Fibroblast of gingiva (primary cell): ENCODE measurements at regions not wholly inside any gene's neighbourhood (a gene's known extent, or its start where the extent isn't known, plus 50 kb on each side); places are given as distances from the start of the nearest gene placed in this dataset.

Experiments
- DNase-seq: peaks from one replicate; pipeline ENCODE4 v3.0.0-alpha.2; 2011; ENCODE audit warnings: low read depth

DNA sequence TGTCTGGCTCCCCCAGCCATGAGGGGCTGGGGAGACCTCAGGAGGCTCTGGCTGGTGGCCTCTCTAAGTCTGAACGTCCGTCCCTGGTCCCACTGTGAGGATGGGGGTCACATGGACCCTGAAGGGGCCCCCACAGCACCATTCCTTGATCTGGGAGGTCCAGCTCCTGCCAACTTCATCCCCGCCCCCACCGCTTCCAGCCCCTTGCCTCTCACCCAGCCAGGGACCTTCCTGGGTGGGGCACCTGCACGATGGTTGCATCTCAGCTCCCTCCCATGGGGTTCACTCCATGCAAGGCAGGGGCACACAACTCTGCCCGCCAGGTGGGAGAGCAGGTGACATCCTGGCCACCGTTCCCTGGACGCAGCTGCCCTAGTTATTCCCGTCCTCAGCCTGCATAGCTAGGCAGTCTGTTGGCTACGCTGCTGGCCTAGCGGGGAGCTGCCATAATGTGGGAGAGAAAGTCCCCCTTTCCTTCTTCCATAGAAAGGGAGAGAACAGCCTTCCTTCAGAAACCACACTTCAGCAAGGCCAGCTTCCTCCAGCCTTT, 217.9 kb upstream of the RPL38 start:
- DNase-seq, result no peak

DNA sequence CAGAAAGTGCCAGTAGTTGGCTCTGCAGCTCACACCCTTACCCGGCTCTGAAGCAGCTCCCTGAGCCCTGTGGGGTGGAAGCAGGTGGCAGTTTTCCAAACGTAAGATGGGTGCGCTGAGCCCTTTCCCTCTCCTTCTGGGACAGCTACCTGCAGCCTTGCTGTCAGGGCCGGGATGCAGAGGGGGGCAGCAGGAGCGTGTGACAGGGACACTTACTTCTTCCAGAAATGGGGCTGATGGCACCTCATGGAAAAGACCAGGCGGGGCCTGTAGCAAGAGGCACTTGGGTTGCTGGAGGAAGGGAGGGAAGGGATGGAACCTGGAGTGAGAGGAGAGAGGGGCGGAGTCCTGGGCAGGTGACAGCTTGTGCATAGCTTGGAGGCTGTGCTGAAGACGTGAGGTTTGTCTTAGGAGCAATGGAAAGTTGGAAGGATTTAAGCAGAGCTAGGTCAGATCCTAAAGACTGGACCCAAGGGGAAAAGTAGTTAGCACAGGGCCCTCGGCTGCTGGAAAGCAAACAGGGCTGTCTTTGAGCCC, 216.8 kb upstream of the RPL38 start:
- no peak for DNase-seq

DNA sequence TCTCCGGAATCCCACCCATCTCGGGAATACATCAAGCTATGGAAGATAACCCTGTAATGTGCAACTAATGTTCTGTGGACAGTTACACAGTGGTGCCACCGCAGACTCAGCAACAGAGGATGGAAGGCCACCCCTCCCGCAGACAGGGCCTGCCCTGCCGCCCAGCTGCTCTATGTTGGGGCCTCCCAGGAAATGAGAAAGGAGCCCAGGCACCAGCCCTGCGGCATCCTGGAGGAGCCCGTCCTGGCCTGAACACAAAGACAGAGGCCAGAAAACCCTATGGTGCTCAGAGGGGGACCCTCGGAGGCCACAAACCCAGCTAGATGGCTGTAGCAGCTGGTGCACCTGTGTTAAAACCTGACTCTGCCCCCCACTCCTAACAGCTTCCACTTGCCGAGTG, 216.1 kb upstream of the RPL38 start:
- DNase-seq, result no peak

DNA sequence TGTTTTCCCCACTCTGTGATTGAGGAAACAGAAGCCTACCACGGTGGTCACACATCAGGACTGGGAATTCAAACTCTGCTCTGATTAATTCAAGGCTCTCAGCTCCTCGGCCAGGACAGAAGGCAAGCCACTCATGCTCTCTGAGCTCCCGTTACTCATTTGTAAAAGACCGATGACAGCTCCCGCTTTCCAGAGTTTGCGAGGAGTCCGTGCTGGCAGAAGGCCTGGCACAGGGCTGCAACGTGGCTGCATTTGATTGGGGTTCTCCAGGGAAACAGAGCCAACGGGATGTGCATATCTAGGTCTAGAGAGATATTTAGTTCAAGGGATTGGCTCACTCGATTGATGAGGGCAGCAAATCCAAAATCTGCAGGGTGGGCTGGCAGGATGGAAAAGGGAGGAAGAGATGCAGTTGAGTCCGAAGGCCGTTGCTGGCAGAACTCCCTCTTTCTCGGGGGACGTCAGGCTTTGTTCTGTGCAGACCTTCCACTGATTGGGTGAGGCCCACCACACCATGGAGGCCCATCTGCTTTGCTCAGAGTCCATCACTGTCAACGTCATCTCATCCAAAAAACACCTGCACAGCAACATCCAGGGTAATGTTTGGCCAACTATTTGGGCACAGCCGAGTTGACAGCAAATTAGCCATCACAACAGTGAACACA, 215.5 kb upstream of the RPL38 start:
- DNase-seq, result no peak

DNA sequence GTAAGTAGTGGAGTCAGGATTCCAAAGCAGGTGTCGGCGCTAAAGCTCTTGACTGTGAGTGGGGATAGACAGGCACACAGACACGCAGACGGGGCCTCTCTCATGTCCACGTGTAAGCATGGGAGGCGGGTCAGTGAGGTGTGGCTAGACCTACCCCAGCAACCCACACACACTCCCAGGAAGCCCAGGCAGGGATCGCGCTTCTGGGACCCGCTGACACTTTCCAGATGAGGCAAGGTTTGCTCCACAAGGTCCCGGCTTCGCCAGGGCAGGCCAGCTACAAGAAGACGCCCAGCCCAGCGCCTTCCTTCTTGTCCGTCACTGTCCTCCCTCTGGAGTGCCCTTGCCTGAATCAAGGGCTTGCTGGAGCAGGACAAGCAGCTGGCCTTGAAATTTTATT, 213.8 kb upstream of the RPL38 start:
- no peak for DNase-seq

DNA sequence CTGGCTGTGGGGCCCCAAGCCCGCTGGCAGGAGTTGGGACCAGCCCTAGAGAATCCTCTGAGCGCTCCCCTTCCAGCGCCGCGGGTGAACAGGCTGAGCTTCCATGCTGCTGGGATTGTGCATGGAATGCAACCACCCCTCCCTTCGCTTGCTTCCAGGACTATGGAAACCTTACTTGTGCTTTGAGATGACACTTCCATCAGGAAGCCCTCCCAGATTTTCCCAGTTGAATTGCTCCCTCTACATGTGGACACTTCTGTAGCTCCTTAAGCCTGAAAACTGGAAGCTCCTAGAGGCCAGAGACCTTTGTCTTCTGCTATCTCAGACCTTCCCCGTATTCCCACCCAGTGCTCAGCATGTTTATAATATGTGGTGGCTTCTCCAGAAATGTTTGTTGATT, 213.2 kb upstream of the RPL38 start:
- DNase-seq, result no peak

DNA sequence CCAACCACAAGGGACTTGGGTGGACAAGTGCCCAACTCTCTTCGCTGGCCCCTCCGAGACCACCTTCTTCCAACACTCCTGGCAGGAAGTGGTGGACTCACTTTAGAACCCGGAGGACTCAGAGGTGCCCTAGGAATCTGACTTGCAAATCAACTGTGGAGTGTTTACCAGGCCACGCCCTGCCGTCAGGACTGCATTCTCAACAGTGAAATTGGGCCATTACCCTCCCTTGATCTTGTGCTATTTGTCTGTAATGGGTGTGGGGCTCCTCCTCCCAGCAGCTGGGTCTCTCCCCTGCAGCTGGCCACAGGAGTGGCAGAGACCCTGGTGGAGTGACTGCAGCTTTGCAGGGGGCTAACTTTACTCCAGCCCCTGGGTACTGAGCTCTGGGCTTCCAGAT, 212.2 kb upstream of the RPL38 start:
- no peak for DNase-seq

DNA sequence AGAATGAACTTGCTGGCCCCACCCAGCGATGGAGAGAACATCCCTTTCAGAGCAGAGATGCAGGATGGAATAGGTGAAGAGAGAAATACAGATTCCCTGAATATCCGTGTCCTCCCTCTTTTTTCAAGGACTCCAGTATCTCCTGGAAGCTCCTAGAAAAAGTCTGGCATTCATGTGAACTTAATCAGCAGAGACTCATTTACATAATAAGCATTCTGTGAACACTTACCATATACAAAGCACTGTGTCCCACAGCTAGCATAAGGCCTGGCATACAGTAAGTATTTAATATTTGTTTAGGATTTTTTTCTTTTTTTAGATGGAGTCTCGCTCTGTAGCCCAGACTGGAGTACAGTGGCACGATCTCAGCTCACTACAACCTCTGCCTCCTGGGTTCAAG, 208.5 kb upstream of the RPL38 start:
- no peak for DNase-seq

DNA sequence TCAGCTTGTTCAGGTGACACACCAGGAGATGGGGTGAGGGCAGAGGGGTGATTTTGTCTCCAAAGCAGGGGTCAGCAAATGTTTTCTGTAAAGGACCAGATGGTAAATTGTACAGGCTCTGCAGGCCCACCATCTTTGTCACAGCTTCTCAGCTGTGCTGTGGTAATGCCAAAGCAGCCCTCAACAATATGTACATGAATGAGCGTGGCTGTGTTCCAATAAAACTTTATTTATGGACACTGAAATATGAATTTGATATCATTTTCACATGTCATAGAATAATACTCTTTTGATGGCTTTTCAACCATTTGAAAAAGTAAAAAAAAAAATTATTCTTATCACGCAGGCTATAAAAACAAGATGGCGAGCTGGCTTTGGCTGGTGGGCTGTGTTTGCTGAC, 206.4 kb upstream of the RPL38 start:
- no peak for DNase-seq

DNA sequence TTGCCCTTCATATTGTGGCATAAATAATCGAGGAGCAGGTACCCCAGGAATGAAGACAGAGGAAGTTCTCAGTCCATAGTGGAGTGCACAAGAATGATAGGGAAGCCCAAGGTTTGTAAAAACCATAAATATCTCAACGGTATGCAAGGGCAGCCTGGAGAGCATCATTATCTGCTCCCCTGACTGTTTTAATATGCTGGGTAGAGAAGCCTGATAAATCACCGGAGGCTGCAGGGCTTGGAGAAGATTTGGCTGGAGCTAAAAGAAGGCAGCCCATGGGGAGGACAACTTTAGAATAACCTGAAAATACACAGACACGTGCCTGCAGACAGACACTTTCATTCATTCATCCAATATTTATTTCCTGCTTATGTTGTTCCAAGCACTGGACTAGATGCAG, 205.2 kb upstream of the RPL38 start:
- DNase-seq, result no peak

DNA sequence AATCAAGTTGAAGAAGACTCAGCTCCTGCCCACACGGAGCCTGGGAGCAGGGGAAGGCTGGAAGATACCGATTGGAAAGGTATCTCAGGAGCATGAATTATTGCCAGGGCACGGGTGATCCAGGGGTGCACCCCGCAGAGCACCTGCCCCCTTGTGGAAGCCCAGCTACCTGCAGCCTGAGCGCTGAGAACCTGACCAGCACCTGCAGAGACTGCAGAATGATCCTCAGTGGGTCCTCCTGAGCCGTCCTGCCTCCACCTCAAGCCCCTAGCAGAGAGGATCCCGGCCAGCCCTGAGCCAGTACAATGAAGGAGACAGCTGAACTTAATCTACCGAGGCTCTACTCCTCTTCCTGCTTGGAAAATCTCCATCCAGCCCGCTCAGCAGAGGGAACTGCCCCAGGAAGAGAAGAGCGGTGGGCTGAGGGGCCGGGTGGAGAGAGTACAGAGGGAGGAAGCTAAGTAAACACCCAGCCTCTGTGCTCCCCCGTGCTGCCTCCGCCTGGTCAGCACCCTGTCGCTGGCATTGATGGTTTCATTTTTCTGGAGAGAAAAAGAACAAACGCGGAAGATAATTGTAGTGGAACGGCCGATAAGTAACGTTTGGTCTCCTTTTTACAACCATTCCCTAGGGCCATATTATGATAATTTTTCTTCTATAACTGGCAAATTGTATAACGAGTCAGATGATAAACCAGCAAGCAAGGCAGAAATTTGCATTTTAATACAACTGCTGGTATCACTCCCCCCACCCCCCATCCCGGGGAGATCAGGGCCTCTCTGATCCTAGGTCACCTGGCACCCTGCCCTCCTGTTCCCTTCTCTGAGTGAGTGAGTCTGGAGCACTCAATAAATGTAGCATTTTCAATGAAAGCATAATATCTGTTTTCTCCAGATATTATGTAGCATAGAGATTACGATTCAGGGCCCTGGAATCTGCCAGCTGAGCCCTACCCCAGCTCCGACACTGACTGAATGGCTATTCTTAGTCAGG, 204.5 kb upstream of the RPL38 start:
- no peak for DNase-seq

DNA sequence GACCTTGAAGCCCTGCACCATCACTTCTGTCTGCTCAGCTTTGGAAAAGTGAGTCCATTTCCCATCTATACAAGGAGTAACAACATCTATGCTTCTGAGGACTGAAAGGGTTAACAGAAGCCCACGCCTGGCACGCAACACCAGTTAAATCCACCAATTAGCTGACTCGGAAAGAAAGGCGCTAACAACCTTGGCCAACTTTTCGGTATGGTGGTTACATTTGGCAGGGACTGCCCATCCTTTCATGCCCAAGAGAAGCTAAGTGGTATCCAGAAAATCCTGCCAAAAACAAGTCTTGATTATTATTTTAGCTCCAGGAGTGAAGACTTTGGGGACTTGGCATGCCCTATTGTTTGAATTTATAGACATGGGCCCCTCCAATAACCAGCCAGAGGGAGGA, 202.3 kb upstream of the RPL38 start:
- no peak for DNase-seq

DNA sequence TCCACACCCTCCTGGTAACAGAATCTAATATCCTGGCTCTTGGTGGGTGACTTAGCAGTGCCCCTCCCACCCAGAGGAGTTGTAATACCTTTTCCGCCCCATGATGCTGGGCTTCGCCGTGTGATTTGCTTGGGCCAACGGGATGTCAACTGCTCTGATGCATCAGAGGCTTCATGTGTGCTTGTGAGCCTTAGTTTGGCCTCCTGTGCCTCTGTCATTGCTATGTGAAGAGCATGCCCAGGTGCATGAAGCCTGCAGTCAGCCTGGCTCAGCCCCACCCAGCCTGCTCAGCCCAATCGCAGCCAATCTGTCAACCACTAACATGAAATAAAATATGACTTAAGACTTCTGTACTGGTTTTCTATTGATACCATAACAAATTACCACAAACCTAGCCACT, 201.2 kb upstream of the RPL38 start:
- no peak for DNase-seq

DNA sequence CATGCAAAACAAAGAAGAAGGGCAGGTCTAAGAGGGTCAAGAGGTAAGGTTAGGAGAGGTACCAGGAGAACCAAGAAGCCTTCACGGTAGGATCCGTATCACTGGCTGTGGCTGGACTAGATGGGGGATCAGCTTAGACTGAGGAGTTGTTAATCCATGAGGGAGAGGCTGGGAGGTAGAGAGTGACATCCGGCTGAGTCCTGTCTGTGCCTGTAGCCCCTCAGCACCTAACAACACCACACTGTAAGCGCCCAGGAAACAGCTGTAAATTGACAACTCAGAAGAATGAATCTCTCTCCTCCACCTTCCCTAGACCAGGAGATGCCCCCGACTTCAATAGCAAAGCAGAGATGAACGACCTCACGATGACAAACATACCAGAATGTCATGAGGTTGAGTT, 199.4 kb upstream of the RPL38 start:
- DNase-seq, result no peak

DNA sequence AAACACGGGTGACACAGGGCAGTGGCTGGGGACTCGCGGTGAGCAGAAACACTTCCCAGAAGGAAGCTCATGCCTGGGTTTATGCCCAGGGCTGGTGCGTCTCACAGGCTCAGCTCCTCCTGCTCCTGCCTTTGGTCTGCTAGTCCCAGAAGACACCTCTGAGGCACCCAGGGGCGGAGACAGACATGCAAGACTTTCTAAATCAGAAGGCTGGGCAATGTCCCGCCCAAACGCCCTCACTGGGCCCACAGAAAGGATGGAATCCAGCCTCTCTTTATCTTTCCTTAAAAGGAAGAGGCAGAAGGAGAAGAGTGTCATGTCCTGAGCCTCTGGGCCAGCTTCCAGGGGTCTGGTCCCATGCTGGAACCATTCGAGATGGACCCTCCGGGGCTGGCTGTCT, 197.7 kb upstream of the RPL38 start:
- no peak for DNase-seq

DNA sequence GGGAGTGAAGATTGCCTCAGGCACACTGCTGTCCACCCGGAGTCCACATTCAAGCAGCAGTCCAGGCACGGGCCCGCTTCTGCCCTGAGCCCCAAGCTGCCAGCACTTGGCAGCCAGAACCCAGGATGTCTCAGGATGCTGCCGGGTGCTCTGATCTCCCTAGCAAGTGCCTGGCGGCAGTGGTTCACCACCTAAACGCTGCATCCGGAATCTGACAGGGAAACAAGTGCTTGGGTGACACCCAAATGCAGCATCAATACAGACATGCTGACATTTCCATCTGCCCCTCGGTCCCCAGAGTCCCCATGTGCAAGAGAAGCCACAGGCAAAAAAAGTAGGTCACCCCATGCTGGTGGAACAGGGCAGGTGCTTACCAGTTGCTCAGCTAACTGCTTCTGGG, 197.1 kb upstream of the RPL38 start:
- no peak for DNase-seq

DNA sequence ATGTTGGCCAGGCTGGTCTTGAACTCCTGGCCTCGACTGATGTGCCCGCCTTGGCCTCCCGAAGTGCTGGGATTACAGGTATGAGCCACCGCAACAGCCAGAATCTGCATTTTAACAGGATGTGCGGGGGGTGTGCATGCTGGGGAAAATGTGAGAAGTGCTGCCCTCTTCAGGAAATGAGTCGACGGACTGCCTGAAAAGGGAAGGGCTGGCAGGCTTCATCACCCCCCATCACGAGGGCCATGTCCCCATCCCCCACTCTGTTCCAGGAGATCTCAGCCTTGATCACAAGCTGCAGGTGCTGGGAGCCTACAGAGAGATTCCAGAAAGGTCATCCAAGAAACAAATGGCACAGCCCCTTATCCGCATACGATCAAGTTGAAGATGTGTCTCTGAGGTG, 195.3 kb upstream of the RPL38 start:
- no peak for DNase-seq

DNA sequence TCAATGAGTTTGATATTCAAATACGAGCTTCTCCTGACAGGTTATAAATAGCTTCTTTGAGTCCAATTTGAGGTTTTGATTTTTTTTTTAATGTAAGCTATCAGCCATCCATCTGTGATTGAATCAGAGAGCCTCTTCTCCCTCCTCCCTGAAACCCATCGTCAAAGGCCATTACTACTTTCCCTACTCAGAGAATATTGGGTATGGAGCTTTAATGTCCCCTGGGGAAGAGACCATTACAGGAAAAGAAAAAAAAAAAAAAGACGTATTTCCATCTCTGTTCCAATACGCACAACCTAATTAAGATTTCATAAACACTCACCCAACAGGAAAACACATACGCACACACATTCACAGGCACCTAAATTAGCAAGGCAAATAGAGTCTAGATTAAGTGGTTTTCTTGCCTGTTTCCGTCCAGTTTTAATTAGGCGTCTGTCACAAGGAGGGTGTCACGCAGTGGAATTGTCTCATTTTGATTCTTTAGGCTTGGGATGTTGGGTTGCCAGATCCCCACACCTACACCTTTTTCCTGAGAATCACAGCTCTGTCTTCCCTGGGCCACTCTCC, 194.3 kb upstream of the RPL38 start:
- no peak for DNase-seq

DNA sequence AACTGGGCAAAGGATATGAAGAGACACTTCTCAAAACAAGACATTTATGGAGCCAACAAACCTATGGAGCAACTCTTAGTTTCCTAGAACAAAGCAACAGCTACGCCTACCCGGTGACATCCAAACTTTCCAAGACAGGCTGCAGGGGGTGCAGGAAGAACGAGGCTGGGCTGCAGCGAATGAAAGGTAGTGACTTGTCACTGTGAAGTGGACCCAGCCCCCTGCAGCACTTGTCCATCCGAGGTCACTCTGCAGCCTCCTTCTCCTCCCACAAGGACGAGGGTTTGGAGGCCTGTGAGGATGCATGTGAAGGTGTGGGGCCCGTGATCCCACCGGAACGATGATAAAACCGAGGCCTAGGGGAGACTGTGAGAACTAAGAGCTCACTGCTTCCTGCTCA, 192.6 kb upstream of the RPL38 start:
- no peak for DNase-seq

DNA sequence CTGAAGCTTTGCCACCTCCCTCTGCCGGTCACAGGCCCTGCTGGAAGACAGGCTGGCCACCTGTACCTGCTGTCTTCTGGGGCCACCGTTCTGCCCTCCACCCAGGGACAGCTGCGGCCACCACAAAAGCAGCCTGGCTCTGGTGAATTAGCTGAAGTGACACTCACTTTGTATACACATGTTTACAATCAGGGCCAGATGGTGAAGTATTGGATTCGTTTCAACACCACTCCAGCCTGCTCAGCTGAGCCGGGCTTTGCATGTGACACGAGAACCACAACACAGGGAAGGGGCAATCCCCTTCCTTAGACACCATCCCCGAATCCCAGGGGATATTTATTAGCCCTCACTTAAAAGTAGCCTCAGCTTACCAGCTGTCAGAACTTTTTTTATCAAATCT, 191.5 kb upstream of the RPL38 start:
- no peak for DNase-seq

DNA sequence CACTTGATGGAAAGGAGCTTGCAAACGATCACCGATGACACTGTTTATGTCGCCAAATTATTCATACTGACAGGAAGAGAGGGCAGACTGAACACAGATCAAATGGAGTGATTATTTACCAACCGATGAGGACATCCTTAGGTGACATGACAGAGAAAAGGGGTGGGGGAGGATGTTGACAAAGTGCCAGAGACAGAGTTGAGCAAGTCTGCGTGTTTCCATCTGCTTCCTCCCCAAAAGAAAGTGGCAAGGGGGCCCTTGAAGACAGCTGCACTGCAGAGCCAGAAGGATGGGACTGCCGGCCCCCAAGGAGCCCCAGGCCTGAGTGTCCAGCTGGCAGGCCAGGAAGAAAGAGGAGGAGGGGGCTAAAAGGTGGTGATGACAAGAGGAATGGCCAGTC, 191.0 kb upstream of the RPL38 start:
- no peak for DNase-seq

DNA sequence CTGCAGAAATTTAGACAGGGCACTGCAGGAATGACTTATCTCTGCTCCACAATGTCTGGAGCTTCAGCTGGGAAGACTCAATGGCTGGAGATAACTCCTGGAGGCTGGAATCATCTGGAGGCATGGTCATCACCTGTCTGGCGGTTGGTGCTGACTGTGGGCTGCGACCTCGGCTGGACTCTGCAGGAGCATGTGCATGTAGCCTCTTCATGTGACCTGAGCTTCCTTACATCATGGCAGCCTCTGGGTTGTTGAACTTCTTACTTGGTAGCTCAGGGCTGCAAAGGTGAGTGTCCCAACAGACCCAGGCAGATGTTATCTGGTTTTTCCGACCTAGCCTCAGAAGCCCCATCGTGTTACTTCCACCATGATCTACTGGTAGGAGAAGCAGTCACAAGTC, 188.2 kb upstream of the RPL38 start:
- DNase-seq, result no peak

DNA sequence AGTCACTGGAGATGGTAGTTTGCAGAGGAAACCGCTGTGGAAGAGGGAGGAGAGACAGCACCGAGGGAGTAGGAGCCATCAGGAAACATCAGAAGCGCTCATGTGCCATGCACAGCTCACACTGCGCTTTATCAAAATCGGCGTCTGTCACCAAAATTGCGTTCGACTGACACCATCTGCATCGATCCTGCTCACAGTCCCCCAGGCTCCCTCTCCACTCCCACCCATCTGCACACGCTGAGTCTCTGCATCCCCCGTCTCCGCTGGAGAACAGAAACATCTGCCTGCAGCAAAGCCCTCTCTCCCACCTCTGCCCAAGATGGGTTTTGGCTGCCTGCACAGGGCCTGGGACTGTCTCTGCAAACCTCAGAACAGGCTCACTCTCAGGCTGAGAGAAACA, 187.5 kb upstream of the RPL38 start:
- no peak for DNase-seq
